ENCODE measurements at regions not wholly inside any gene's neighbourhood (a gene's known extent, or its start where the extent isn't known, plus 50 kb on each side); places are given as distances from the start of the nearest gene placed in this dataset.

GRCh38 chr3:42037318-42037945, 53.7 kb upstream of the TRAK1 start:
- FAIRE-seq: no peak
- DNase-seq (ENCODE audit: low spot score): no peak

GRCh38 chr3:42036483-42036823, 54.7 kb upstream of the TRAK1 start:
- FAIRE-seq: peak; percentile 92
- peak; percentile 89 for DNase-seq (ENCODE audit: low spot score)

GRCh38 chr3:42035816-42036482, 55.2 kb upstream of the TRAK1 start:
- no peak for FAIRE-seq

GRCh38 chr3:42035007-42035406, 56.1 kb upstream of the TRAK1 start:
- FAIRE-seq: no peak
- no peak for DNase-seq (ENCODE audit: low spot score)

More at GRCh38 chr3:42035816-42036482, 55.2 kb upstream of the TRAK1 start:
- DNase-seq (ENCODE audit: low spot score): no peak

- FAIRE-seq (no peak), DNase-seq (ENCODE audit: low spot score) (peak; percentile 47)
Observed at GRCh38 chr3:42033741-42034140, 57.4 kb upstream of the TRAK1 start.

- FAIRE-seq (peak; percentile 65), DNase-seq (ENCODE audit: low spot score) (peak; percentile 57)
Observed at GRCh38 chr3:42032693-42033349, 58.3 kb upstream of the TRAK1 start.

- no peak for FAIRE-seq
- DNase-seq (ENCODE audit: low spot score): peak; percentile 42
Observed at GRCh38 chr3:42031808-42032480, 59.2 kb upstream of the TRAK1 start.

- FAIRE-seq (no peak), DNase-seq (ENCODE audit: low spot score) (no peak)
Observed at GRCh38 chr3:42028474-42028873, 62.7 kb upstream of the TRAK1 start.

- FAIRE-seq: no peak
- no peak for DNase-seq (ENCODE audit: low spot score)
Observed at GRCh38 chr3:42027571-42027970, 63.6 kb upstream of the TRAK1 start.

- FAIRE-seq (no peak), DNase-seq (ENCODE audit: low spot score) (peak; percentile 59)
Observed at GRCh38 chr3:42025370-42026138, 63.7 kb upstream of the ULK4 start.

GRCh38 chr3:42024591-42025351, 62.9 kb upstream of the ULK4 start:
- DNase-seq (ENCODE audit: low spot score): no peak
- no peak for FAIRE-seq

- no peak for DNase-seq (ENCODE audit: low spot score)
- no peak for FAIRE-seq
Observed at GRCh38 chr3:42023380-42023779, 61.5 kb upstream of the ULK4 start.

GRCh38 chr3:42022355-42022754, 60.5 kb upstream of the ULK4 start:
- DNase-seq (ENCODE audit: low spot score): no peak
- no peak for FAIRE-seq

GRCh38 chr3:42020684-42021307, 58.9 kb upstream of the ULK4 start:
- peak; percentile 91 for FAIRE-seq
- DNase-seq (ENCODE audit: low spot score): peak; percentile 60

- FAIRE-seq: no peak
Observed at GRCh38 chr3:42019953-42020260, 58.0 kb upstream of the ULK4 start.

GRCh38 chr3:42019144-42019952, 57.4 kb upstream of the ULK4 start:
- no peak for FAIRE-seq
- DNase-seq (ENCODE audit: low spot score): no peak

More at GRCh38 chr3:42019953-42020260, 58.0 kb upstream of the ULK4 start:
- no peak for DNase-seq (ENCODE audit: low spot score)

GRCh38 chr3:42014921-42015533, 53.1 kb upstream of the ULK4 start:
- no peak for DNase-seq (ENCODE audit: low spot score)
- no peak for FAIRE-seq

- FAIRE-seq (no peak), DNase-seq (ENCODE audit: low spot score) (no peak)
Observed at GRCh38 chr3:42014458-42014920, 52.6 kb upstream of the ULK4 start.
